SK-N-MC (cell line): ENCODE measurements at regions not wholly inside any gene's neighbourhood (a gene's known extent, or its start where the extent isn't known, plus 50 kb on each side); places are given as distances from the start of the nearest gene placed in this dataset.

Experiments
- EZH2 ChIP-seq: fragments of 200-600 bp; sonication (generic); IDR thresholded peaks from one replicate; pipeline ENCODE4 v1.6.1; 2017; ENCODE audit warnings: antibody characterized with exemption
- FOXP2 ChIP-seq: optimal IDR thresholded peaks from 2 replicates; pipeline ENCODE3; 2011; ENCODE audit warnings: mild to moderate bottlenecking, moderate library complexity; ENCODE audit not compliant: insufficient read depth; ENCODE audit errors: extremely low read length, control extremely low read depth

DNA sequence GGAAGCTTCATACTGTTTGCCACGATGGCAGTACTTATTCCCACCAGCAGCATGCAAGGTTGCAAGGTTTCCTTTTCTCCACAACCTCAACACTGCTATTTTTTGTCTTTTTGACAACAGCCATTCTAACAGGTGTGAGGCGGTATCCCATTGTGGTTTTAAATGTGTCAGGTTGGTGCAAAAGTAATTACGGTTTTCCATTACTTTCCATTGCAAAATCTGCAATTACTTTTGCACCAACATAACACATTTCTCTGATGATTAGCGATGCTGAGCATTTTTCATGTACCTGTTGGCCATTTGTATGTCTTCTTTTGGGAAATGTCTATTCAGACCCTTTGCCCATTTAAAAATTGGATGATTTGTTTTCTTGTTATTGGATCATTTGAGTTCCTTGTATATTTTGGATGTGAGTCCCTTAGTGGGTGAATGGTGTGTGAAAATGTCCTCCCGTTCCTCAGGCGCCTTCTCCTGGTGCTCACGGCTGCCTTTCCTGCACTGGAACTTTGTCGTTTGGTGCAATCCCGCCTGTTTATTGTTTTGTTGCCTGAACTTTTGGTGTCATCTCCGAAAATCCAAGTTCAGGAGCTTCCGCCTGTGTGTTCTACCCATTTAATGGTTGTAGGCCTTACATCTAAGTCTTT is 213.6 kb downstream of the KIF26A start:
- TF ChIP-seq EZH2 (no peak), FOXP2 (no peak)
